Activated naive CD8-positive, alpha-beta T cell (primary cell): ENCODE measurements at regions not wholly inside any gene's neighbourhood (a gene's known extent, or its start where the extent isn't known, plus 50 kb on each side); places are given as distances from the start of the nearest gene placed in this dataset.
"Not testable (repeated sequence)": the region's sequence is repeated elsewhere in the genome, so short reads cannot be mapped to it uniquely, and the experiment has no call there.

Experiments
- H3K27ac Mint-ChIP-seq: one replicate; pipeline ENCODE4 v1.8.0; 2021; ENCODE audit warnings: mixed read lengths
- H3K27me3 Mint-ChIP-seq: one replicate; pipeline ENCODE4 v1.8.0; 2021; ENCODE audit warnings: mixed read lengths
- H3K36me3 Mint-ChIP-seq: one replicate; pipeline ENCODE4 v1.8.0; 2021; ENCODE audit warnings: mixed read lengths
- H3K4me1 Mint-ChIP-seq: one replicate; pipeline ENCODE4 v1.8.0; 2021; ENCODE audit warnings: low read depth, mixed read lengths
- H3K4me3 Mint-ChIP-seq: one replicate; pipeline ENCODE4 v1.8.0; 2021; ENCODE audit warnings: mild to moderate bottlenecking, mixed read lengths
- H3K9me3 Mint-ChIP-seq: one replicate; pipeline ENCODE4 v1.8.0; 2021; ENCODE audit warnings: low read depth, mixed read lengths

DNA sequence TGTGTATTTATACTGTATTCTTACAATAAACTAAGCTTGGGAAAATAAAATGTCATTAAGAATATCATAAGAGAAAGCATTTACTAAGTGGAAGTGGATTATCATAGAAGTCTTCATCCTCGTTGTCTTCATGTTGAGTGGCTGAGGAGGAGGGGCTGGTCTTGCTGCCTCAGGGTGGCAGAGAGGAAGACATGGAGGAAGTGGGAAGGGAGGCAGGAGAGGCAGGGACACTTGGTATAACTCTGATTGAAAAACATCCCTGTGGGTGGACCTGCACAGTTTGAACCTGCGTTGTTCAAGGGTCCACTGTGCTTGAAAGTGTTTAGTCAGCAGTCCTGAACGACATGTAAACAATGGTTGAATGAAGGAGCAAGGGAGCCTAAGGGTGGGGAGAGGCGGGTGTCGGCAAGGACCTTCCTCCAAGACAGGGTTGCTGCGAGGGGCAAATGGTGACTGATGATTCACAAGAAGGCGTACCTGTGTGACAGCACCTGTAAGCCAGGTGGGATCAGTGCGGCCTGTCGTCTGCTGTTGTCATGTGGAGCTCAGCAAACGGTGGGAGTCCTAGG is 103.8 kb upstream of the KLF13 start:
- H3K9me3 Mint-ChIP-seq: no peaks in the 10 kb centered on the region
- H3K27ac Mint-ChIP-seq: no peak overlapping the region
- H3K4me1 Mint-ChIP-seq: peaks cover 17% of the 10 kb centered on the region

GRCh38 chr15:31223478-31224350 is 102.9 kb upstream of the KLF13 start:
- H3K4me1 Mint-ChIP-seq: peaks cover 17% of the 10 kb centered on the region
- no peak overlapping the region for H3K4me3 Mint-ChIP-seq
- no peaks in the 10 kb centered on the region for H3K36me3 Mint-ChIP-seq

More for the DNA sequence above, 103.8 kb upstream of the KLF13 start:
- Mint-ChIP-seq H3K36me3 (no peaks in the 10 kb centered on the region), H3K27me3 (no peaks in the 10 kb centered on the region), H3K4me3 (no peak overlapping the region)

GRCh38 chr15:31224661-31225060 is 102.0 kb upstream of the KLF13 start:
- not testable (repeated sequence) for H3K27me3 Mint-ChIP-seq, H3K27ac Mint-ChIP-seq, H3K36me3 Mint-ChIP-seq, H3K4me3 Mint-ChIP-seq, H3K9me3 Mint-ChIP-seq
- H3K4me1 Mint-ChIP-seq: peaks cover 17% of the 10 kb centered on the region

More at GRCh38 chr15:31223478-31224350, 102.9 kb upstream of the KLF13 start:
- no peak overlapping the region for H3K27ac Mint-ChIP-seq
- H3K9me3 Mint-ChIP-seq: no peaks in the 10 kb centered on the region
- H3K27me3 Mint-ChIP-seq: no peaks in the 10 kb centered on the region

DNA sequence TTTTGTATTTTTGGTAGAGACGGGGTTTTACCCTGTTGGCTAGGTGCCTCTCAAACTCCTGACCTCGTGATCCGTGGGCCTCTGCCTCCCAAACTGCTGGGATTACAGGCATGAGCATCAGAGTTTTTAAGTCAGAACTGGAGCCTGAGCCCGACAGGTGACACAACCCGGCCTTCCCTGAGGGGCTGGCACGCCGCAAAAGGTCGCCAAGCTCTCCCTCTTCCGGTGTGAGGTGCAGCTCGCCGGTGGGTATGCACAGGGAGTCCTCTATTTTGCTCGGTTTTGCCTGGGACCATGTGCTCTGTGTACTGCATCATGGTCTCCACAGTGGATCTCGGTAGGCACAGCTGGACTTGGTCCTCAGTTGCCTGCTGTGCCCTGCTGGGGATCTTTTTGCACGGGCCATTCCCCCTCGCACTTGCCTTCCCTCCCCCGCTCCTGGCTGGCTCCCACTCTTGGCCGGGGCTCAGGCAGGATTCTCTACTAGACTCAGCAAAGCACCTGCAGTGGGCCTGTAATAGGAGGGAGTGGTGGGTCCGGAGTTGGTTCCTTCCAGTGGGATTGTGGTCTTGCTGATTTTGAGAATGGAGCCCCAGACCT is 101.2 kb upstream of the KLF13 start:
- H3K27me3 Mint-ChIP-seq: no peaks in the 10 kb centered on the region
- no peak overlapping the region for H3K27ac Mint-ChIP-seq
- no peaks in the 10 kb centered on the region for H3K36me3 Mint-ChIP-seq
- H3K4me3 Mint-ChIP-seq: no peak overlapping the region
- H3K4me1 Mint-ChIP-seq: peaks cover 17% of the 10 kb centered on the region
- no peaks in the 10 kb centered on the region for H3K9me3 Mint-ChIP-seq

- Mint-ChIP-seq H3K27me3 (no peaks in the 10 kb centered on the region), H3K9me3 (no peaks in the 10 kb centered on the region), H3K36me3 (no peaks in the 10 kb centered on the region), H3K4me1 (peaks cover 17% of the 10 kb centered on the region), H3K4me3 (no peak overlapping the region), H3K27ac (no peak overlapping the region)
Observed at GRCh38 chr15:31226021-31226420, 100.6 kb upstream of the KLF13 start.

GRCh38 chr15:31227235-31227634 is 99.4 kb upstream of the KLF13 start:
- Mint-ChIP-seq H3K9me3 (no peaks in the 10 kb centered on the region), H3K27ac (no peak overlapping the region), H3K36me3 (no peaks in the 10 kb centered on the region), H3K4me3 (no peak overlapping the region), H3K27me3 (no peaks in the 10 kb centered on the region), H3K4me1 (peaks cover 15% of the 10 kb centered on the region)

- no peaks in the 10 kb centered on the region for H3K36me3 Mint-ChIP-seq
- H3K27ac Mint-ChIP-seq: no peak overlapping the region
- no peak overlapping the region for H3K4me3 Mint-ChIP-seq
Observed at GRCh38 chr15:31228011-31228484, 98.6 kb upstream of the KLF13 start.

DNA sequence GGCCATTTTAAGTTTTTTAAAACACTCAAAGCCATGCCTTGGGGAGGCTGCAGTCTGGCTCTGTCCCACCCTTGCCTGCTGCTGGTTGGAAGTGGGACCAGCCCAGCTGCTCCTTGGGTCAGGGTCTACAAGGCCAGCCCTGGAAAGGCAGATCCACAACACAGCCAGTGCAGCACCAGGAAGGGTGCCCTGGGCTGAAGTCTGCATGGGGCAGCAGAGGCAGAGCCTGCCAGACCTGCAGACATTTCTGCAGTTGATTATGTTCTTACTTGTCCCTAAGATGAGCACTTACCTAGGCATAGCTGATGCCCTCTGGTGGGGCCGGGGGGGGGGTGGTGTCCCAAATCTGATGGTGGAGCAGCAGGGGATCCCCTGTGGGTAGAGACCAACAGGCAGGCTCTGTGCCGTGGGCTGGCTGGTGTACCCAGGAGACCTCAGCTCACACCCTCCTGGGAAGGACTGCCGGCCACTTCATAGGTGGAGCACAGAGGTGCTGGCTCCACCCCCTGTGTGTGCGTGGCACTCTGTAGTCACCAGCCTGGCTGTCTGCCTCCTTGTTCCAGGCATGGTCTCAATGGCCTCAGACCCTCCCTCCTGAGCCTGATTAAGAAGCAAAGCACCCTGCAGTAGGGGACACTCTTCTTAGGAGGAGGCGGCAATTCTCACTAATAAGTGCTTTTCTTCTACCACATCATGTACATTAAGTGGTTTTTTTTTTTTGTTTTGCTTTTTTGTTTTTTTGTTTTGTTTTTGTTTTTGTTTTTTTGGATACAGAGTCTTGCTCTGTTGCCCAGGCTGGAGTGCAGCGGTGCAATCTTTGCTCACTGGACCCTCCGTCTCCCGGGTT is 97.4 kb upstream of the KLF13 start:
- no peak overlapping the region for H3K27ac Mint-ChIP-seq

More at GRCh38 chr15:31228011-31228484, 98.6 kb upstream of the KLF13 start:
- no peaks in the 10 kb centered on the region for H3K27me3 Mint-ChIP-seq
- no peaks in the 10 kb centered on the region for H3K9me3 Mint-ChIP-seq
- peaks cover 7% of the 10 kb centered on the region for H3K4me1 Mint-ChIP-seq

GRCh38 chr15:31230630-31231485 is 95.8 kb upstream of the KLF13 start:
- no peak overlapping the region for H3K4me3 Mint-ChIP-seq
- no peaks in the 10 kb centered on the region for H3K9me3 Mint-ChIP-seq
- H3K36me3 Mint-ChIP-seq: no peaks in the 10 kb centered on the region
- no peaks in the 10 kb centered on the region for H3K4me1 Mint-ChIP-seq
- H3K27ac Mint-ChIP-seq: no peak overlapping the region
- H3K27me3 Mint-ChIP-seq: no peaks in the 10 kb centered on the region

More for the DNA sequence above, 97.4 kb upstream of the KLF13 start:
- no peak overlapping the region for H3K4me3 Mint-ChIP-seq
- no peaks in the 10 kb centered on the region for H3K9me3 Mint-ChIP-seq
- H3K4me1 Mint-ChIP-seq: peaks cover 4% of the 10 kb centered on the region
- H3K27me3 Mint-ChIP-seq: no peaks in the 10 kb centered on the region
- no peaks in the 10 kb centered on the region for H3K36me3 Mint-ChIP-seq

DNA sequence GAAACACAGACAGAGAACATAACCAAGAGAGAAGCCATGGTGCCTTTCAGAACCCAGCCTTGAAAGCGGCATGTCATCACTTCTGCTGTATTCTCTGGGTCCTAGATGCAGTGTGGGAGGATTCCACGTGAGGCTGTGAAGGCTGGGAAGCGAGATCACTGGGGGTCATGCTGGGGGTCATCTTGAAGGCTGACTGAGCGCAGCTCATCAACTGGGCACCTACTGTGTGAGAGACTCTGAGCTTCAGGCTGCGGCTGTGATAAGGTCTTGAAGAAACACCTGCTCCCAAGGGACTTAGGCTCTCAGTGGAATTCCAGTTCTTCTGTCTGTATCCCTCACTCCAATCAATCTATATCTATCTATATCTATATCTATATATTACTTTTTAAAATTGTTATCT is 91.8 kb upstream of the KLF13 start:
- Mint-ChIP-seq H3K9me3 (no peaks in the 10 kb centered on the region), H3K36me3 (no peaks in the 10 kb centered on the region), H3K27ac (no peak overlapping the region), H3K27me3 (no peaks in the 10 kb centered on the region), H3K4me1 (peaks cover 15% of the 10 kb centered on the region), H3K4me3 (no peak overlapping the region)

- no peaks in the 10 kb centered on the region for H3K9me3 Mint-ChIP-seq
- no peak overlapping the region for H3K4me3 Mint-ChIP-seq
- no peaks in the 10 kb centered on the region for H3K27me3 Mint-ChIP-seq
- no peak overlapping the region for H3K27ac Mint-ChIP-seq
- peaks cover 15% of the 10 kb centered on the region for H3K4me1 Mint-ChIP-seq
- no peaks in the 10 kb centered on the region for H3K36me3 Mint-ChIP-seq
Observed at GRCh38 chr15:31235311-31236183, 91.1 kb upstream of the KLF13 start.

GRCh38 chr15:31236184-31237042 is 90.2 kb upstream of the KLF13 start:
- H3K9me3 Mint-ChIP-seq: no peaks in the 10 kb centered on the region
- no peak overlapping the region for H3K4me3 Mint-ChIP-seq
- peaks cover 20% of the 10 kb centered on the region for H3K4me1 Mint-ChIP-seq
- no peak overlapping the region for H3K27ac Mint-ChIP-seq
- H3K27me3 Mint-ChIP-seq: no peaks in the 10 kb centered on the region
- no peaks in the 10 kb centered on the region for H3K36me3 Mint-ChIP-seq

DNA sequence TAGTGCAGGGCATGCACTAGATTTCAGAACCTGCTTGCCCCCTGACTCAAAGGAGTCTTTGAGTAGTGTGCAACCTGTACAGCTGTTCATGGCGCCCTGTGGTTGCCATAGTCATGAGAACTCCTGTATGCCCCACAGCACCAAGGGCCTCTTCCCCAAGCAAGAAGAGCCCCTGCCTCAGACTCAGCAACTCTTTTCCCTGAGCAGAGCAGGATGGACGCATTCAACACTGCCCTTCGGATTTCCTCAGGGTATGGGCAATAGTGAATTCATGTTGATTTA is 89.7 kb upstream of the KLF13 start:
- H3K4me1 Mint-ChIP-seq: peaks cover 26% of the 10 kb centered on the region
- H3K9me3 Mint-ChIP-seq: no peaks in the 10 kb centered on the region
- no peaks in the 10 kb centered on the region for H3K36me3 Mint-ChIP-seq
- H3K27ac Mint-ChIP-seq: peak overlapping the region; percentile 8
- no peak overlapping the region for H3K4me3 Mint-ChIP-seq
- H3K27me3 Mint-ChIP-seq: no peaks in the 10 kb centered on the region
